GM18499 (cell line): ENCODE measurements at regions not wholly inside any gene's neighbourhood (a gene's known extent, or its start where the extent isn't known, plus 50 kb on each side); places are given as distances from the start of the nearest gene placed in this dataset.
"Not testable (repeated sequence)": the region's sequence is repeated elsewhere in the genome, so short reads cannot be mapped to it uniquely, and the experiment has no call there.

Experiments used
- ATAC-seq: cut with Tn5 transposase; IDR thresholded peaks from one replicate; pipeline ENCODE4 v1.9.1; 2021; ENCODE audit warnings: moderate number of reproducible peaks; ENCODE audit not compliant: insufficient read depth, unreplicated experiment

- ATAC-seq: no peak
Measured at GRCh38 chr9:106766616-106767015, 96.3 kb upstream of the ZNF462 start.

- no peak for ATAC-seq
Measured at GRCh38 chr9:106769331-106769730, 93.6 kb upstream of the ZNF462 start.

GRCh38 chr9:106771608-106772007, 91.4 kb upstream of the ZNF462 start:
- no peak for ATAC-seq

GRCh38 chr9:106772523-106773290, 90.3 kb upstream of the ZNF462 start:
- ATAC-seq: no peak

- ATAC-seq: no peak
Measured at GRCh38 chr9:106773750-106774149, 89.2 kb upstream of the ZNF462 start.

GRCh38 chr9:106775960-106776359, 87.0 kb upstream of the ZNF462 start:
- no peak for ATAC-seq

- ATAC-seq: no peak
Measured at GRCh38 chr9:106779796-106780195, 83.2 kb upstream of the ZNF462 start.

GRCh38 chr9:106783121-106783520, 79.8 kb upstream of the ZNF462 start:
- no peak for ATAC-seq

GRCh38 chr9:106784076-106784475, 78.9 kb upstream of the ZNF462 start:
- no peak for ATAC-seq

- ATAC-seq: no peak
Measured at GRCh38 chr9:106785200-106785599, 77.8 kb upstream of the ZNF462 start.

GRCh38 chr9:106788021-106788420, 74.9 kb upstream of the ZNF462 start:
- ATAC-seq: not testable (repeated sequence)

- no peak for ATAC-seq
Measured at GRCh38 chr9:106795031-106795430, 67.9 kb upstream of the ZNF462 start.

GRCh38 chr9:106796771-106797170, 66.2 kb upstream of the ZNF462 start:
- ATAC-seq: no peak

GRCh38 chr9:106797299-106797698, 65.7 kb upstream of the ZNF462 start:
- ATAC-seq: no peak

- no peak for ATAC-seq
Measured at GRCh38 chr9:106798016-106798799, 64.8 kb upstream of the ZNF462 start.

GRCh38 chr9:106799152-106799551, 63.8 kb upstream of the ZNF462 start:
- no peak for ATAC-seq

- no peak for ATAC-seq
Measured at GRCh38 chr9:106800701-106801270, 62.2 kb upstream of the ZNF462 start.

- ATAC-seq: no peak
Measured at GRCh38 chr9:106801816-106802215, 61.1 kb upstream of the ZNF462 start.
